ENCODE measurements at regions not wholly inside any gene's neighbourhood (a gene's known extent, or its start where the extent isn't known, plus 50 kb on each side); places are given as distances from the start of the nearest gene placed in this dataset.

DNA sequence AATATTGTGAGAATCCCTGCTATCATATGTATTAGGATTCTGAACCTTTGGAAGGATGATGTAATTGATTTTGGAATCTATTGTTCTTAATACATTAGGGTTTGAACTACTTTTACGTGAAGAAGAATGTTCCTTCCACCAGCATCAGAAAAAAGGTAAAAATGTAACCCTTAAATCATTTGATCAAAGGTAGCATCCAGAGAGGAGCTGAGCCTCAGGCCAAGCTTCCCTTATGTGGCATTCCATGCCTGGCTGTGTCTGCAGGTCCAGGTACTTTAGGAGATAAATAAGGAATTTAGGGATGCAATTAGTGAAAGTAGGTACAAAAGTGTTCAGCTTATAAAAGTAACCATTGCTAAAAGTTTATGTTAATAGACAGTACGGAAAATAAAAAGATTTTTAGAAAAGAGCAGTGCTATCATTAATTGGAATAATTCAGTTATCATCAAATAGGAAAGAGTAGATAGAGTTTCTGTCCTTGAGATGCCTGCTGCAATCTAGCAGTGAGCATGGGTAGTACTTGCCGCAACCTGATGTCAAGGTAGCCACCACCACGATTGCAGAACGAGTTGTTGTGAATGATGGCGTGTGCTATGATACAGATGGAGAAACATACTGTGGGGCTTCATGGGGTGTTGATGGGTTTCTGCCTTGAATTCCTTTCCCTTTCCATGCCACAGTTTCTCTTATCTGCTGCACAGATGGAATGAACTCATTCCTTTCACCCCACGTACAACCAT is 228.8 kb downstream of the GATA3 start:
- TF ChIP-seq, protein P1, sequence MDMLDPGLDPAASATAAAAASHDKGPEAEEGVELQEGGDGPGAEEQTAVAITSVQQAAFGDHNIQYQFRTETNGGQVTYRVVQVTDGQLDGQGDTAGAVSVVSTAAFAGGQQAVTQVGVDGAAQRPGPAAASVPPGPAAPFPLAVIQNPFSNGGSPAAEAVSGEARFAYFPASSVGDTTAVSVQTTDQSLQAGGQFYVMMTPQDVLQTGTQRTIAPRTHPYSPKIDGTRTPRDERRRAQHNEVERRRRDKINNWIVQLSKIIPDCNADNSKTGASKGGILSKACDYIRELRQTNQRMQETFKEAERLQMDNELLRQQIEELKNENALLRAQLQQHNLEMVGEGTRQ (IDR thresholded peaks at IDR 0.05), result no peak
- TF ChIP-seq POLR2A (IDR thresholded peaks at IDR 0.05; ENCODE audit: low read length) (no peak), ELK1 (IDR thresholded peaks at IDR 0.05; ENCODE audit: low read depth, low read length) (no peak), CTCF (IDR thresholded peaks at IDR 0.05) (no peak), EP300 (IDR thresholded peaks at IDR 0.05) (no peak), ZFP36 (IDR thresholded peaks at IDR 0.05; ENCODE audit: borderline replicate concordance, partially characterized antibody) (no peak), MYC (IDR thresholded peaks at IDR 0.05; ENCODE audit: borderline replicate concordance, low read length) (no peak)
- TF ChIP-seq, protein P2, sequence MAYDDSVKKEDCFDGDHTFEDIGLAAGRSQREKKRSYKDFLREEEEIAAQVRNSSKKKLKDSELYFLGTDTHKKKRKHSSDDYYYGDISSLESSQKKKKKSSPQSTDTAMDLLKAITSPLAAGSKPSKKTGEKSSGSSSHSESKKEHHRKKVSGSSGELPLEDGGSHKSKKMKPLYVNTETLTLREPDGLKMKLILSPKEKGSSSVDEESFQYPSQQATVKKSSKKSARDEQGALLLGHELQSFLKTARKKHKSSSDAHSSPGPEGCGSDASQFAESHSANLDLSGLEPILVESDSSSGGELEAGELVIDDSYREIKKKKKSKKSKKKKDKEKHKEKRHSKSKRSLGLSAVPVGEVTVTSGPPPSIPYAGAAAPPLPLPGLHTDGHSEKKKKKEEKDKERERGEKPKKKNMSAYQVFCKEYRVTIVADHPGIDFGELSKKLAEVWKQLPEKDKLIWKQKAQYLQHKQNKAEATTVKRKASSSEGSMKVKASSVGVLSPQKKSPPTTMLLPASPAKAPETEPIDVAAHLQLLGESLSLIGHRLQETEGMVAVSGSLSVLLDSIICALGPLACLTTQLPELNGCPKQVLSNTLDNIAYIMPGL (CRISPR knock-in tag; IDR thresholded peaks at IDR 0.05; ENCODE audit: borderline replicate concordance), result no peak
